T-helper 1 cell (primary cell): ENCODE measurements at regions not wholly inside any gene's neighbourhood (a gene's known extent, or its start where the extent isn't known, plus 50 kb on each side); places are given as distances from the start of the nearest gene placed in this dataset.
"Not testable (repeated sequence)": the region's sequence is repeated elsewhere in the genome, so short reads cannot be mapped to it uniquely, and the experiment has no call there.

Source experiments
- DNase-seq, 5 donors: peaks; one replicate each; pipeline ENCODE4 v3.0.0-alpha.2; 2012 to 2020

- DNase-seq: no peak
These were observed 267.6 kb upstream of the MGAT5 start for GRCh38 chr2:133986081-133986837.

GRCh38 chr2:133986881-133987795, 266.7 kb upstream of the MGAT5 start:
- DNase-seq: no peak

GRCh38 chr2:133988316-133988891, 265.5 kb upstream of the MGAT5 start:
- DNase-seq: no peak

- DNase-seq: no peak
These were observed 262.2 kb upstream of the MGAT5 start for GRCh38 chr2:133991606-133992168.

- no peak for DNase-seq
These were observed 261.4 kb upstream of the MGAT5 start for GRCh38 chr2:133992454-133992853.

GRCh38 chr2:133993160-133993559, 260.7 kb upstream of the MGAT5 start:
- no peak for DNase-seq

GRCh38 chr2:133998726-133999125, 255.1 kb upstream of the MGAT5 start:
- DNase-seq: not testable (repeated sequence)

DNA sequence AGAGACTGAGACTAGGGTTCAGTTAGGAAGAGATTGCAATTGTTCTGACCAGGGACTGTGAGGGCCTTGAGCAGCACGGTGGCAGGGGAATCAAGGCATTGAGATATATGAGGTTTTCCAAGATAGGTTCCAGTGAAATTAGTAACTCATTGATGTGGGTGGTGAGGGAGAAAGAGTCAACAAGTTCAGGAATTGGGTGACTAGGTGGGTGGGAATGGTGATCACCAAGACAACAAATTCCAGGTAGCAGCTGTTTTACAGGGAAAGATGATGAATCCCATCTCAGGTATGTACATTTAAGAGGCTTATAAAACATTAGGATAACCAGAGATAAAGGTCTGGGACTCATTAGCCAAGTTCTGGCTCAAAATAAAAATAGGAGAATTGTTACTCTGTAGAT, 251.5 kb upstream of the MGAT5 start:
- DNase-seq: no peak

DNA sequence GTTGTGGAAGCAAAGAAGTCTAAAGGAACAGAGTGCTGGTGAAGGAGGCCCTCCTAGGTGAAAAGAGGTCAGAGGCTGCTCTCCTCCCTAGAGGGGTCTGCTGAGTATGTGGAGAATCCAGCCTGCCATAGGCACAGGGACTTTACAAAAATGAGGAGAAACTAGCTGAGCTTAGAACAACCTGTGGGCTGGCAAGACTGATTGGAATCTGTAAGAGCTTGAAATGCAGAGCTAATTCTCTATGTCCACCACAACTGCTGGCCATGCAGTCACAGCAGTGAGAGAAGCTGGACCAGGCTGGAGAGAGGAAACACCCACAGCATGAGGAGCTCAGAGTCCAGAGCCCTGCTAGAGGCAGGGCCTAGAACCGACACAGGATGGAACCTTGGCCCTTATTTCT, 251.0 kb upstream of the MGAT5 start:
- DNase-seq: no peak

DNA sequence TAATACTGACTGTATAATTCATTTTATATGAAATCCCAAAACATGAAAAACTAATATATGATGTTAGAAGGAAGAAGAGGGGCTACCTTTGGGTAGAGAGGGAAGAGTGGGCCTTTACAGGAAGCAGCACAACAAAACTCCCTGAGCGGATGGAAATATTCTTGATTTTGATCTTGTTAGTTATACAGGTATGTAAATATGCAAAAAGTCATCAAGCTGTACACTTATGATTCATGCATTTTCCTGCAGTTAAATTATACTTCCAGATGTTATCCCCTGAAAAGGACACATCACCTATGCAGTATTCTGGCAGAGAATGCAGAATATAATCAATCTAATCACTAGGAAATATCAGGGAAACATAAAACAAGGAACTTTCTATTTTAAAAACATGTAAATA, 249.4 kb upstream of the MGAT5 start:
- no peak for DNase-seq

- DNase-seq: no peak
These were observed 245.0 kb upstream of the MGAT5 start for GRCh38 chr2:134008837-134009236.

- no peak for DNase-seq
These were observed 244.4 kb upstream of the MGAT5 start for GRCh38 chr2:134009440-134009839.

DNA sequence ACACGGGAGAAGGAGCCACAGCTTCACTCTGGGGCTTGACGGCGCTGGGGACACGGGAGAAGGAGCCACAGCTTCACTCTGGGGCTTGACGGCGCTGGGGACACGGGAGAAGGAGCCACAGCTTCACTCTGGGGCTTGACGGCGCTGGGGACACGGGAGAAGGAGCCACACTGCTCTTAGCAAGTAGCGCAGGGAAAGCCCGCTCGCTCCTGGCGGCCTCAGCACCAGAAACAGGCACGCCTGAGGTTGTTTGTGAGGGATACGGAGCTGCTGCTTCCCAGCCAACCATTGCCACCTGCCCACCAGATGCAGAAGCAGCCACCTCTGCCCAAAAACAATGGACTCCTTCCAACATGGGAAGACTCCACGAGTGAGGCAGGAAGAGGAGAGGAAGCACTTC, 244.0 kb upstream of the MGAT5 start:
- DNase-seq: not testable (repeated sequence)

- no peak for DNase-seq
These were observed 241.8 kb upstream of the MGAT5 start for GRCh38 chr2:134011936-134012586.

- DNase-seq: no peak
These were observed 239.5 kb upstream of the MGAT5 start for GRCh38 chr2:134014196-134014960.

DNA sequence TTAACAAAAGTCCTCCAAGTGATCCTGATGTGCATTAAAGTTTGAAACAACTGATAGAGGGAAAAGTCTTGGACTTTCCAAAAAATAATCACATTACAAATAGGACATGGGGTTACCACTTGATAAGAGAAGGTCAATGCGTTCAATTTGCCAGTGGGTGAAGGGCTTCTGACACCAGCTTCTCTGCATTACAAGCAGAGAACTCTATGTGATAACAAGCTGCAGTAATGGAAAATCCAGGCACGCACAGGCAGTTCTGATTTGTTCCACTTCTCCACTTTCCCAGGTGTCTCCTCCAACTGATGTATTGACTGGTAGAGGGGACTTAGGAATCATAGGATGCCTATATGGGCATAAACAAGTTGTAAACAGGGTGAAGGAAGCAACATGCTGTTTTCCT, 234.0 kb upstream of the MGAT5 start:
- no peak for DNase-seq

GRCh38 chr2:134020608-134021007, 233.3 kb upstream of the MGAT5 start:
- no peak for DNase-seq

DNA sequence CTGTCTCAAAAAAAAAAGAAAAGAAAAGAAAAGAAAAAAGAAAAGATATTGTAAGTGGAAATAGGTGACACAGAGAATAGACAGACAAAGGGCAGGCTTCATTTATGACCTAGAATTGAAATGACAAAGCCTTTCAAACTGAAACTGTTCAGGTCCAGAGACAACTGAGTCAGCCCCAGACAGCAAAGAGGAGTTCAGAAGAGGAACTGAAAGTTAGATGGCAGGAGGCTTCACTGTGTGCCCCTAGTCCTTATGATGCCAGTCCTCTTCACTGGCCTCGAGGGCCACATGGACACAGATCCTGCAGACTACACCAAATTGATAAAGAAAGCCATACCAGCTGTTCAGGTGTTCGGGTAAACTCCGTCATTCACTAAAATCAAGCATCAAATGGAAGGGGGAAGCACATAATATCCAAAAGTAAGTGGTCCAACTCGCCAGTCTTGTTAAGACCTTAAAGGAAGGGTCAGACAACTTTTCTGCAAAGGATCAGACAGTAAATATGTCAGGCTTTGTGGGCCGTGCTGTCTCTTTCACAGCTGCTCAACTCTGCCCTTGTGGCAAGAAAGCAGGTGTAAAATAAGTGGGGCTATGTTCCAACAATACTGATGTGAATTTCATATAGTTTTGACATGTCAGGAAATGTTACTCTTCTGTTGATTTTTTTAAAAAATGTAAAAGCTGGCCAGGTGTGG, 231.9 kb upstream of the MGAT5 start:
- no peak for DNase-seq

- DNase-seq: no peak
These were observed 230.0 kb upstream of the MGAT5 start for GRCh38 chr2:134023854-134024253.

DNA sequence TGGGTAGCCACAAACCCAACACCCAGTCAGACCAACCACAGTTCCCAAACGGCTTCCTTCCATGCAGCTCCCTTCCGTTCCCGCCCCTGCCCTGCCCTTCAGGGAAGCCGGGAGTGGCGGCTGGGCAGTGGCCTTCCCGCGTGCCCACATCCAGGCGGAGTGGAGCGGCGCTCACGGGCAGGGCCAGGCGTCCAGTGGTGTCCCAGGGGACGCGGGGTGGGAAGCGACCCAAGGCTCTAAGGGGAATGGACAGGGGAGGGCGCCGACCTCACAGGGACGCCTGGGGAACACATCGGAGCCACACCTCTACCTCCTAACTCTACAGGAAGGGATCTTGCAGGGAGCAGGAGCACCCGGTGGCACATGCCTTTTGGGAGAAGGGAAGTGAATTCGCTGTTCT, 225.9 kb upstream of the MGAT5 start:
- no peak for DNase-seq

DNA sequence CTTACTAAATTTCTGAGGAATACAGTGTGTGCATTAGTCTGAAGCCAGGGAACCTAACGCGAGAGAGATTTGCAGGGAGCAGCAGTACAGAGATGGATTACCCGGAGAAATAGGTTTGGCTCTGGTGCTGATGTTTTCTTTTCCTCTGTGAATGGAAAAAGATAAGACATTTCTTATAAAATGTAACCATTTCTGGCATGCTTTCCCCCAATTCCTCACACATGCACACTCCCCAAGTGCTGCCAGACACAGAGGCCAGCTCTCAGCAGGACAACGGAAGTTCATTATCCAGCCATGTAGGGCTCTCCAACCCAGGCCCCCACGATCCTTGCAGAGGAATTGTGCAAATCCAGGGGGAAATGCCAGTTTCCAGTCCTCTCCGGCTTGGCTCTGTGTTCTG, 224.5 kb upstream of the MGAT5 start:
- no peak for DNase-seq
